Umbilical cord (tissue), 1 donor: ENCODE measurements at regions not wholly inside any gene's neighbourhood (a gene's known extent, or its start where the extent isn't known, plus 50 kb on each side); places are given as distances from the start of the nearest gene placed in this dataset.
"Not testable (repeated sequence)": the region's sequence is repeated elsewhere in the genome, so short reads cannot be mapped to it uniquely, and the experiment has no call there.

ENCODE experiments used
- DNase-seq: peaks from one replicate; pipeline ENCODE4 v3.0.0-alpha.2; 2015; ENCODE audit warnings: low spot score

- not testable (repeated sequence) for DNase-seq
Measured at GRCh38 chr1:146411923-146412322, 183.1 kb upstream of the NOTCH2NLA start.

GRCh38 chr1:146409817-146410441 is 181.1 kb upstream of the NOTCH2NLA start:
- peak; percentile 48 for DNase-seq

- DNase-seq, result peak; percentile 32
Measured at GRCh38 chr1:146409116-146409801, 180.4 kb upstream of the NOTCH2NLA start.

GRCh38 chr1:146401281-146401825 is 172.5 kb upstream of the NOTCH2NLA start:
- DNase-seq, result peak; percentile 3

- not testable (repeated sequence) for DNase-seq
Measured at GRCh38 chr1:146400173-146401121, 171.6 kb upstream of the NOTCH2NLA start.

GRCh38 chr1:146399225-146399624 is 170.4 kb upstream of the NOTCH2NLA start:
- DNase-seq, result not testable (repeated sequence)

GRCh38 chr1:146396801-146397200 is 168.0 kb upstream of the NOTCH2NLA start:
- not testable (repeated sequence) for DNase-seq

- DNase-seq, result not testable (repeated sequence)
Measured at GRCh38 chr1:146396242-146396641, 167.4 kb upstream of the NOTCH2NLA start.

- DNase-seq, result not testable (repeated sequence)
Measured at GRCh38 chr1:146393796-146394195, 165.0 kb upstream of the NOTCH2NLA start.

GRCh38 chr1:146393154-146393553 is 164.3 kb upstream of the NOTCH2NLA start:
- not testable (repeated sequence) for DNase-seq

GRCh38 chr1:146389178-146389577 is 160.4 kb upstream of the NOTCH2NLA start:
- DNase-seq, result not testable (repeated sequence)

GRCh38 chr1:146387750-146388469 is 159.1 kb upstream of the NOTCH2NLA start:
- DNase-seq, result peak; percentile 20

- DNase-seq, result peak; percentile 95
Measured at GRCh38 chr1:146386851-146387749, 158.3 kb upstream of the NOTCH2NLA start.

GRCh38 chr1:146381196-146381595 is 152.4 kb upstream of the NOTCH2NLA start:
- not testable (repeated sequence) for DNase-seq

GRCh38 chr1:146376708-146377496 is 148.1 kb upstream of the NOTCH2NLA start:
- peak; percentile 98 for DNase-seq

GRCh38 chr1:146376309-146376707 is 147.5 kb upstream of the NOTCH2NLA start:
- peak; percentile 84 for DNase-seq

- DNase-seq, result not testable (repeated sequence)
Measured at GRCh38 chr1:146375108-146375507, 146.3 kb upstream of the NOTCH2NLA start.

- peak; percentile 35 for DNase-seq
Measured at GRCh38 chr1:146369940-146370339, 141.1 kb upstream of the NOTCH2NLA start.

- not testable (repeated sequence) for DNase-seq
Measured at GRCh38 chr1:146355373-146355772, 126.6 kb upstream of the NOTCH2NLA start.
